GM03348 (cell line): ENCODE measurements at regions not wholly inside any gene's neighbourhood (a gene's known extent, or its start where the extent isn't known, plus 50 kb on each side); places are given as distances from the start of the nearest gene placed in this dataset.

Experiments
- DNase-seq: peaks from one replicate; pipeline ENCODE4 v3.0.0; 2012; ENCODE audit warnings: low spot score

DNA sequence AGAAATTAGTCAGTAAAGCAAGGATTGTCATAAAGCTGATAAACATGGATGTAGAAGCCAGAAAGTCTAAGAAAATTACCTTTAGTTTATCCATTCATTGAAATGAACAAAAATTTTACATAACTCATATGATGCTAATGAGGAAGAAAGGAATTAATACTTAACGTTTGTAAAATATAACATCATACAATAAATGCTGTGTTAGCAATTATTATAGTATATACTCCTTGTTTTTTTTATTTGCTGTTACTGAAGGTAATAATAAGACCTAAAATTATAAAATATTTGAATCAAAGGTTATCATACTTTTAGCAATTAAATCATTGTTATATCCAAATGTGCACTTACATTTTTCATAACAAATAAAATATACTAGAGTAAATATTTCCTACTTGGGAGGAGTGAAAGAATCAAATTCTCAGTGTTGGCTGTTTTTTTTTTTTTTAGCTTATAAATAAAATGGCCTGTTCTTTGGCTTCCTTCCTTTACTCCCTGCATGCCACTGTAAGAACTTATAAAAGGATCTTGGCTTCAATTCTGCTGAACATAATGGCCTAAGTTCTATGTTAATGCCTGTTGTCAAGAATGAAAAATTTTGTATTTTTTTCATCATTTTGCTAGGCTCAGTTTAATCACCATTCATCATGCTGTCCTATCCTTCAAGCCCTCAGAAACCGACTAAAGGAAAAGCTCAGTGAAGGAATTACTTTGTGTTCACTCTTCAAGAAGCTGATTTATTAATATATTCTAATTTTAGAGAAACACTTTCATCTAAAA is 167.4 kb upstream of the SLITRK1 start:
- DNase-seq, result no peak

DNA sequence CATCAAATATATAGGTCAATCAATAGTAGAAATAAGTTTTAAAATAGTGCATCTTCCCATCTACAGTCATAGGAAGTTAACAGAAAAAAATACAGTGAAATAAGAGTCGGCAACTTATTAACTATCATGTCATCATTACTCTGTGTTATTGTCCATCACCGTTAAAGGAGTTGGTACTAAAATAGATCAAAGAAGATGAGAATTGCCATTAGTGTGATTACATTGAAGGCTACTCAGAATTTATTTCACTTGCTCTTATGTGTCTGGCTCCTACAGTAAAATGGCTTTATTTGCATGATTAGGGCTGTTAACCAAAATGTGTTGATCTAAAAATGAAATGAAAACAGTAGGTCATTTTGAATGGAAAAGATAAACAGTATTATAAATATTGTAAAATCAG is 162.5 kb upstream of the SLITRK1 start:
- DNase-seq, result no peak

DNA sequence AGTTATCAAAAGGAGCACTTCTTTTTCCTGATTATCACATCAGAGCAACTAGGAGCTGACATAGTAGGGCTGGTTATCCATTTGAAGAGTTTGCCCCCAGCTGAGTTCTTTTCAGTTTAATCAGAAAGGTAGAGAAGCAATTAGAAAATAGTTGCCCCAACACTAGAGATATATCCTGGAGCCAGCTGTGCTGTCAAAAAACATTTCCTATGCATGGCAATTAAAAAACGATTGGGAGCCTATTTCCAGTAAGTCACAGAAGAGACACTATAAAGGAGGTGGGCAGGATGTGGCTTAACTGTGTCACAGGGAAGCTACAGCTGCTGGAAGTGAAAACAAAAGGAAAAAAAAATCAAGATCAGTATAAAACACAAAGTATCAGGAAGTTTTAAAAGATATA is 155.7 kb upstream of the SLITRK1 start:
- DNase-seq, result no peak

GRCh38 chr13:84032116-84032515 is 149.8 kb upstream of the SLITRK1 start:
- no peak for DNase-seq

GRCh38 chr13:84031120-84031519 is 148.8 kb upstream of the SLITRK1 start:
- no peak for DNase-seq

- DNase-seq, result no peak
These were observed 147.1 kb upstream of the SLITRK1 start for GRCh38 chr13:84029396-84029795.

- DNase-seq, result no peak
These were observed 143.6 kb upstream of the SLITRK1 start for GRCh38 chr13:84025824-84026223.

GRCh38 chr13:83996415-83996814 is 114.1 kb upstream of the SLITRK1 start:
- no peak for DNase-seq

- no peak for DNase-seq
These were observed 113.7 kb upstream of the SLITRK1 start for GRCh38 chr13:83995930-83996329.

DNA sequence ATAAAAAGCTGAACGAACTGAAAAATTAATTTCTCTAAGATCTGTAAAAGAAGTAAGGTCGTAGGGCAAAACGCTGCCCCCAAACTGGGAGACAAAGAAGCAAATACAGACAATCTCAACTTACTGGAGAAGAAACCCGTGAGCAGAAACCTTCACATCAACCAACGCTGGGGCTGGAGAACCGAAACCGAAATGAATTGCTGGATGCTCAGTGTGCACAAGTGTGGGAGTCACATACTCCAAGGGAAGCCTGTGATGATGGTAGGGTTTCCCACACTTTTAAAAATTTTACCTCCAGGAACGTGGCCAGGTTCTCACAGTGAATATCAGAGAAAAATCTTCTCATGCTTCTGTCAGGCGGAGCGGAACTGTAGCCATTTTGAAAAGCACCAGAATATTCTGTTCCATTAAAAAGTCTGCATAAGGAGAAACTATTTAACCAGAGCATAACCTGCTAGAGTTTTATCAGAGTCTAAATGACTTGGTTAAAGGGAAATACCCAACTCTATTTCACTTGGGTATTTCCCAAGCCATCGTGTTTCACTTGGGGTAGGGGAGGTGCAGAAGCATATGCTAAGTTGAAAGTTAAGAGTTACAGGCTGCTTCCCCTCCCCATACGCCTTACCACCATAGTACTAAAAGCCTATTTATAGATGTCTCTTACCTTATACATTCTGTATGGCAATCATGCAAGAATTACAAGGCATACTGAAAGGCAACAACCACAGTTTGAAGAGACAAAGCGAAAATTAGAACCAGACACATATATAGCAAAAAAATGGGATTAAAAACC is 110.5 kb upstream of the SLITRK1 start:
- DNase-seq, result no peak

- no peak for DNase-seq
These were observed 105.1 kb upstream of the SLITRK1 start for GRCh38 chr13:83987394-83987793.

DNA sequence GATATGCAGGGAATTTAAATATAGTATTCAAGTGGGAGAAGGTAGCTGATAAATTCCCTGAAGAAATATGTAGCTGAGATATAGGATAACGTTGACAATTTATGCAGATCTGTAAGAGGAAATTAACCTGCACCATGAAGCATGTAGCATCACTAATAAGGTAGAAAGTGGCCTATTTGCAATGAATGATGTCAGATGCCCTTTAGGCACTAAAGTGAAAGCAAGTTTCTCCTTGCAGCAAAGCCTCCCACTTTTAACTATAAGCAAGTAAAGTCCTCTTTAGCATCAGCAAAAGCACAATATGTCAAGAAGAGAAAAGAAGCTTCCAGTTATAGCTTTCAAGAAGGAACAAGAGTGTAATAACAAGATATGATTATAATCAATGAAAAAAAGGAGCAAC is 102.5 kb upstream of the SLITRK1 start:
- DNase-seq, result no peak

DNA sequence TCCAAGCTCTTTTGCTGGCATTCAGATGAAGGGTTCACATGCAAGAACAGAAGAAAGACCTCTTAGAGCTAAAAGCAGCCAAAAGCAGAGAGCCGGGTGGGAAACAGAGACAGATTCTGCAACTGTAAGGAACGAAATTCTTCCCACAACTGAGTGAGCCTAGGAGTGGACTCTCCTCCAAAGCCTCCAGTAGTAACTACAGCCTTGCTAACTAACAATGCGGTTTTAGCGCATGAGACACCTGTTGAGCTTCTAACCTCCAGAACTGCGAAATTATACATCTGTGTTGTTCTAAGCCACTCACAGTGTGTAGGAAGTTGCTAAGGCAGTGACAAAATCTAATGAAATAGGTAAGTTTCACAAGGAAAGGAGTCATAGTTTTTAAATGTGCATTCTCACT is 98.1 kb upstream of the SLITRK1 start:
- no peak for DNase-seq

- DNase-seq, result no peak
These were observed 93.4 kb upstream of the SLITRK1 start for GRCh38 chr13:83975655-83976165.

DNA sequence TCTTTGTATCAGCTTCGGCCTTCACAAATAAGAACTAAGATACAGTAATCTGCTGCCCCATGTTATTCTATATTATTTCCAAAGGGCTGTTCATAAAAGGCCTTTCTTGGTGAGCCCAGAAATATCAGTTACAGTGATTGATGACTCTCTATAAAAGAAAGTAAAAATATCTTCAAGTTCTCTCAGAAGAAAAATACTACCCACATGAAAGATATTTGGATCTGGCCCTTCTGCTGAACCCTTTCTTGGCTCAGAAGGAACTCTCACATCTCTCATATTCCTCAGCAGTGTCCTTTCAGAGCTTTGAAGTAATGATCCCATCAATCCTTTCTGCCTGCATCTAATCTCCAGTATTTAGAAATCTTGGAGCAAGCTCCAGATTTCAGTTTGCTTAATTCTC is 76.3 kb upstream of the SLITRK1 start:
- DNase-seq, result no peak

DNA sequence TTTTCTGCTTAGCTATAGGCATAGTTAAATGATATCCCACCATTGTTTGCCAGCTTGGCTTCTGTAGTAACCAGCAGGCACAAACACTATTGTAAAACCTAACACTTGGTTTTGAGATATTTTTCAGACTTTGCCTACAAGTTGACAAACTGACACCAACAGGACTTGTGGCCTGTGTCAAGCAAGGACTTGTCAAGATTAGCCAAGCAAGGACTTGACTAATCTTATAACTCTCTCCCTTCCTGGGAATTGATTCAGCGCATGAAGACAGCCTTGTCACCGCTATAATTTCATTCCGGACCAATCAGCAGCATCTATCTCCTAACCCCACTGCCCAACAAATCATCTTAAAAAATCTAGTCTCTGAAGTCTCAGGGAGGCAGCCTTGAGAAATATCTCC is 72.7 kb upstream of the SLITRK1 start:
- no peak for DNase-seq

- DNase-seq, result no peak
These were observed 71.6 kb upstream of the SLITRK1 start for GRCh38 chr13:83953916-83954315.

- no peak for DNase-seq
These were observed 68.0 kb upstream of the SLITRK1 start for GRCh38 chr13:83950293-83950692.

DNA sequence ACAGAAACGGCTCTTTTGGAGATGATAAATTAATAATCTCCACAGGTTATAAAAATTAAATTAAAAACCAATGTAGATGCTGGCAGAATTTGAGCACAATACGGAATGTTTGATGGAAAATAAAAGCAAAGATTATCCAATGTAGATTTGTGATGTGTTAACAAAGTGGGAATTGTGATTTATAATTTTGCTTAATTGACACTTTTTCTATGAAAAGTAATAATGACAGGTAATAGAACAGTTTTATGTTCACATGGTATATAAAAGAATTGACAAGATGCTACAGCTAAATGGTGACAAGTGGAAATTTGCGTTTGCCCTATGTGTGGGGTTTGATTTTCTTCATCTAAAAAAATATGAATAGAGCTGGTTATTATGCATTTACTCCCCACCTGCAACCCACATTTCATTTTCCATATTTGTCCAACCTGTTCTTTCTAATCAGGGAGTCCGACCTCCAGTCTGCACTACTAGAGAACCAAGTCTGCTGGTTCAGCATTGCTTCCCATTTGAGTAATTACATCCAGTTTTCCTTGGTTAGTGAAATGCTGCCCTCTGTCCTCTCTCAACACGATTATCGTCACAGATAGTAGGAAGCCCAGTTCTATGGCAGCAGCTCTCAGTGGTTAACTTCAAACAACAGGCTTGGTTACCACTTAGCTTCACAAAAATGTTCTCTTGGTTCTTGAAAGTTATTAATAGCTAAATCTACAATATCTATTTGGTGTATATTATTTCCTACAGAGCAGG is 61.4 kb upstream of the SLITRK1 start:
- no peak for DNase-seq

DNA sequence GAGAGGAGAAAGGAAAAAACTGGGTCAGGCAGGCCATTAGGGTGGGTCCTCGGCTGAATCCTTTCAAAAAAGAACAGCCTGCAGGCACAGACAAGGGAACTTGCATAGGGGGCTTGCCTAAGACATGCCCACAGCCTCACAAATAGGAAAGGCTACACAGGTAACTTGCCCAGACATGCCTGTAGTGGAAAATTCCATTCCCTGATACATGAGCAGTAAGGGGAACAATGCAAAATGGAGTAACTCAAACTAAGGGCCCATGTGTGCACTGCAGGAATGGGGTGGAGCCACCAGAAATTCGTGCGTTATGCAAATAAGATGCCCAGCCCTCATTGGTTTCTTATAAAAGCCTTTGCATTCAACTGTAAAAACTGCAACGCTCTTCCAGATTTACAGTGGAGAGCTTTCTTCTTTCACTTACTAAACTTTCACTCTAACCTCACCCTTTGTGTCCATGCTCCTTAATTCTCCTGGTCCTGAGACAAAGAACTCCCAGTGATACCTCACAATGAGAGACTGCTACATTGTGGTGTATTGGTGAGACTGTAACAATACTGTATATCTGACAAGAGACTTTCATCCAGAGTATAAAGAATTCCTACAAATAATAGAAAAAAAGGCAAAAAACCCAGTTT is 59.5 kb upstream of the SLITRK1 start:
- no peak for DNase-seq

DNA sequence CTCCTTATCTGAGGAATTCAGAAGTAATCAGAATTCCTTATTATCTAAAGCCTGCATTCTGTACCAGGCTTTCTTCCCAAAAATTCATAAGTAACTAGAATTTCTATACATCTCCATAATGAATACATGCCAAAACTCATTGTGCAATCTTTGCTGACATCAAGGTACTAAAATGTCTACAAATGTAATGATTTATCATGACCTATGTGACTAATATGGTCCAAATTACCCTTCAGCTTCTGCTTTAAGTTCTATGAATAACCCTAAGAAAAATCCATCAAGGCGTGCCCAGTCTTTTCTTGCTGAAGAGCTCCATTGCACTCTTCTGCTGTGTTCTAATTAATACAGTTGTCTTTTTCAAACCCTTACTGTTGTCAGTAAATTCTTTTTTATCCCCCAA is 58.5 kb upstream of the SLITRK1 start:
- no peak for DNase-seq

DNA sequence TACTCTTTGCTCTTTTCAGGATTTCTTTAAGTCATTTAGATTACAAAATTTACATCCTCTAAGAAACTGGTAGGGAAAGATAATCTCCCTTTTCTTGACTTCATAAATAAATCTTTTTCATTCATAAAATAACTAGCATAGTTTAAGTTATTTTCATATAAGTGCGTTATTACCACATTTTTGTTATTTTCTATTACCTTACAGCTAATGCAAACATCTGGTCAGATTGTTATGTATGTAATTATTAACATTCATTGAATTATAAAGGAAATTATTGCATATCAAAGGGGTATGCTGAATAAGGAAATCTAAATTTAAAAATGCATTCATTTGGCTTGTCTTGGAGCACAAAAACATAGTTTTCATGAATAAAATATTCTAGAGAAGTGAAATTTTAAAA is 55.3 kb upstream of the SLITRK1 start:
- no peak for DNase-seq
